Chondrocyte (in vitro differentiated cells): ENCODE measurements at regions not wholly inside any gene's neighbourhood (a gene's known extent, or its start where the extent isn't known, plus 50 kb on each side); places are given as distances from the start of the nearest gene placed in this dataset.

ENCODE experiments used
- DNase-seq: peaks from one replicate; pipeline ENCODE4 v3.0.0; 2021; ENCODE audit warnings: mixed read lengths, low spot score
- H3K27ac Mint-ChIP-seq: one replicate; pipeline ENCODE4 v1.8.0; 2021; ENCODE audit warnings: mild to moderate bottlenecking, moderate library complexity, mixed read lengths; ENCODE audit not compliant: unreplicated experiment
- H3K27me3 Mint-ChIP-seq: 2 replicates; pipeline ENCODE4 v1.8.0; 2021; ENCODE audit warnings: low read depth, mixed read lengths
- H3K36me3 Mint-ChIP-seq: 2 replicates; pipeline ENCODE4 v1.8.0; 2021; ENCODE audit warnings: low read depth, mixed read lengths
- H3K4me1 Mint-ChIP-seq: 2 replicates; pipeline ENCODE4 v1.8.0; 2021; ENCODE audit warnings: low read depth, mild to moderate bottlenecking, mixed read lengths
- H3K4me3 Mint-ChIP-seq: one replicate; pipeline ENCODE4 v1.8.0; 2021; ENCODE audit warnings: mild to moderate bottlenecking, moderate library complexity, mixed read lengths; ENCODE audit not compliant: unreplicated experiment
- H3K9me3 Mint-ChIP-seq: 2 replicates; pipeline ENCODE4 v1.8.0; 2021; ENCODE audit warnings: low read depth, mixed read lengths
- CTCF ChIP-seq: fragments of 200-600 bp; sonication (generic); IDR thresholded peaks from 2 replicates; pipeline ENCODE4 v1.5.0; 2021; ENCODE audit warnings: antibody characterized with exemption, mild to moderate bottlenecking, moderate library complexity

- Mint-ChIP-seq H3K4me3 (no peak overlapping the region), H3K27ac (no peak overlapping the region), H3K36me3 (no peaks in the 10 kb centered on the region), H3K9me3 (peaks cover 22% of the 10 kb centered on the region), H3K27me3 (peaks cover 18% of the 10 kb centered on the region), H3K4me1 (no peaks in the 10 kb centered on the region)
- DNase-seq = no peak
- TF ChIP-seq CTCF = no peak
Observed at GRCh38 chr1:5716126-5716525, 276.1 kb downstream of the NPHP4 start.

- Mint-ChIP-seq H3K27ac (no peak overlapping the region), H3K4me3 (no peak overlapping the region), H3K9me3 (peaks cover 22% of the 10 kb centered on the region), H3K27me3 (peaks cover 9% of the 10 kb centered on the region), H3K36me3 (no peaks in the 10 kb centered on the region), H3K4me1 (no peaks in the 10 kb centered on the region)
- no peak for TF ChIP-seq CTCF
- DNase-seq = no peak
Observed at GRCh38 chr1:5713101-5714010, 278.9 kb downstream of the NPHP4 start.

GRCh38 chr1:5711956-5712645 lies 280.1 kb downstream of the NPHP4 start:
- H3K9me3 Mint-ChIP-seq = peaks cover 26% of the 10 kb centered on the region
- peaks cover 7% of the 10 kb centered on the region for H3K27me3 Mint-ChIP-seq
- H3K27ac Mint-ChIP-seq = no peak overlapping the region
- DNase-seq = no peak
- H3K4me1 Mint-ChIP-seq = no peaks in the 10 kb centered on the region
- no peaks in the 10 kb centered on the region for H3K36me3 Mint-ChIP-seq
- H3K4me3 Mint-ChIP-seq = no peak overlapping the region
- TF ChIP-seq CTCF = no peak

GRCh38 chr1:5711079-5711478 lies 281.1 kb downstream of the NPHP4 start:
- Mint-ChIP-seq H3K4me1 (no peaks in the 10 kb centered on the region), H3K27me3 (no peaks in the 10 kb centered on the region), H3K27ac (no peak overlapping the region), H3K4me3 (no peak overlapping the region), H3K36me3 (no peaks in the 10 kb centered on the region), H3K9me3 (peaks cover 24% of the 10 kb centered on the region)
- no peak for TF ChIP-seq CTCF
- DNase-seq = no peak

GRCh38 chr1:5709976-5710375 lies 282.2 kb downstream of the NPHP4 start:
- H3K27me3 Mint-ChIP-seq = no peaks in the 10 kb centered on the region
- DNase-seq = no peak
- H3K36me3 Mint-ChIP-seq = no peaks in the 10 kb centered on the region
- H3K4me1 Mint-ChIP-seq = no peaks in the 10 kb centered on the region
- peaks cover 15% of the 10 kb centered on the region for H3K9me3 Mint-ChIP-seq
- no peak overlapping the region for H3K4me3 Mint-ChIP-seq
- no peak for TF ChIP-seq CTCF
- H3K27ac Mint-ChIP-seq = no peak overlapping the region
